ENCODE measurements at regions not wholly inside any gene's neighbourhood (a gene's known extent, or its start where the extent isn't known, plus 50 kb on each side); places are given as distances from the start of the nearest gene placed in this dataset.
"Not testable (repeated sequence)": the region's sequence is repeated elsewhere in the genome, so short reads cannot be mapped to it uniquely, and the experiment has no call there.

DNA sequence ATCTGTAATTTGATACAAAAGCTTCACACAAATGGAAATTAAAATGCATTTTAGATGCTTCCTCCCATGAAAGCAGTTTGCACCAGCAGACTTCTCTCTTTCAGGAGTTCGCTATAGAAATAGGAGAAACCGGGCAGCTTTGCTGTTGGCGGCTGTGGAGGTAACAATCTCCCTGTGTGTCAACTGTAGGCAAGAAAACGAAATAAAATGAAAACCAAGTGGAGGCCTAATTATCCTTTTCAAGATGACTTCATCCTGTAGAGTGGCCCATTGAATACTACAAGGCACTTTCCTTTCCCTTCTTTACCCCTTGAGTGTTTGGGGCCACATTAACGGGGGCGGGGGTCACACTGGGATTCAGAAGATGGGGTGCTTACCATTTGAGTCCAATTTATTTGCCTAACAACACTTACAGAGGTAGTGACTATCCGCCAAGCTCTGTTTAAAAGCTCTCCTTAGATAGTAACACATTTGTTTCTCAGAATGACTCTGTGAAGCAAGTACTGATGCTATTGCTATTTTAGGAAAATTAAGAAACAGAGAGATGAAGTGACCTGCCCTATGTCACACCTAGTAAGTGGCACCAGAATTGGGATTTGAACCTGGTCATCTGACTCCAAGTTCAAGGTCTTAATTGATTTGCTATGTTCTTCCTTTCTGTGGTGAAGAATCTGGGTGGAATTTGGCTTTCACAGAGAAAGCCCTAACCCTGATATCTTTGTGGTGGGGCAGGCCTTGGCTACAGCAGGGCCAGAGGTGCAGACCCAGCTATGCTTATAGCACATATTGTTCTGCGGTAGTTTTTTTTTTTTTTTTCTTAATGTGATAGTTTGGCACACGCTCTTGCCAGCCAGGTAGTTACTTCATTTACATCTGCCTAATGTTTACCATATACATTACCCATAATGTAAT lies 125.5 kb upstream of the MPHOSPH6 start:
- no peak for DNase-seq

DNA sequence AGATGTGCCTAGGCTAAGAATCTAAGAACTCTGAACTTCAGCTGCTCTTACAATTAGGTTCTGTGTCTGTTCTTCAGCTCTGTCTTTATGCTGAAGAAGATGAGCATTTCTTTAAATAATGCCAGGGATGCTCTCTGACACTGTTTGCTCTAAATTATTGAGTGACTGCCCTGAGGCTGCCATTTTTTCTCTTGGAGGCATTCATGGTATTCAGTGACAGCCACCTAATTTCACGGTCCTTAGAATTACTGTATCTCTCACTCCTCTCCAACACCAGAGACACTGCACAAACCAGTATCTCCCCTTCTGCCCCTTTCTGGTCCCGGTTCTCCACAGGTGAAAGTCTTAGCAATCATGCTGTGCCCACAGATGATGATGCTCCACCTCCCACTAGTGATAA lies 123.6 kb upstream of the MPHOSPH6 start:
- no peak for DNase-seq

DNA sequence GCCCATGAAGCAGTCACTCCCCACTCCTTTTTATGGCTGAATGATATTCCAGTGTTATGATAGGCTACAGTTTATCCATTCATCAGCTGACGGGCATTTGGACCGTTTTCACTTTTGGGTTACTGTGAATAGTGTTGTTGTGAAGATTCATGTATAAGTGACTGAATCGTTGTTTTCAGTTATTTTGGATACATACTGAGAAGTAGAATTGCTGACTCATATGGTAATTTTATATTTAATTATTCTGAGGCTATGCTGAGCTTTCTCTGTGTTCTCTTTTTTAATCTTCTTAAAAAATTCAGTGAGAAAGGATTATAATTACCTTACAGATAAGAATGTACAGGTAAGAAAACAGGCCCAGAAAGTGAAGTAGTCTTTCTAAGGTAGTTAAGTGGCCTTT lies 117.9 kb upstream of the MPHOSPH6 start:
- no peak for DNase-seq

DNA sequence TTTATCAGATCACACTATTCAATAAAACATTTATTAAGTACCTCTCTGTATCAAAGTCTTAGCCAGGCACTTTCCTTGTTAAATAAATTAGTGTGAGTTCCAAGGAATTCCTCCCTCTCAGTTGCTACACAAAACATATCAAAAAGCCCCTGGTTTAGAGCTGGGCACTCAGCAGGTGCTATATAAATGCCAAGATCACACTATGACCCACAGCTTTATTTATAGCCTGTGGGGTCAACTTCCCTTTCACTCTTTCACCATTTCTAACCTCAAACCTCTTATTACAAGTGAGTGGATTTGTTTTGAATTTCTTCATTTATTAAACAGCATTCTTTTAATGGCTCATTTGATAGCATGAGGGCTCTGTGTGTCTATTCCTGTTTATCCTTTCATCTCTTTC lies 112.6 kb upstream of the MPHOSPH6 start:
- DNase-seq: no peak

DNA sequence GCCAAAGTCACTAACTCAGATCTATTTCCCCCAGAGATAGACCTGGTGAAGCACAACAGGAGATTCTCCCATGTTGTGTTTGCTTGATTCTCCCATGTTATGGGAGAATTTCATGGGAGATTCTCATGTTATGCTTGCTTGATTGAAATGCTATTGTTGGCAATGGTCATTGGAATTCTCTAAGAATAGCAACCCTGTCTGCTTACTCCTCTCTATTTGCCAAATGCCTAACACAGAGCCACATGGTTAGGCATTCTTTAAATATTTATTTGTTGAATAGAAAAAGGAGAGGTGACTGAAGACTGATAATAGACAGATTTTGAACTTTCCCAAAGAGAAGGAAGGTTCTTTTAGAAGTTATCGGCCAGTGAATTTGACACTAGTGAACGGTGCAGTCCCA lies 111.5 kb upstream of the MPHOSPH6 start:
- DNase-seq: no peak

DNA sequence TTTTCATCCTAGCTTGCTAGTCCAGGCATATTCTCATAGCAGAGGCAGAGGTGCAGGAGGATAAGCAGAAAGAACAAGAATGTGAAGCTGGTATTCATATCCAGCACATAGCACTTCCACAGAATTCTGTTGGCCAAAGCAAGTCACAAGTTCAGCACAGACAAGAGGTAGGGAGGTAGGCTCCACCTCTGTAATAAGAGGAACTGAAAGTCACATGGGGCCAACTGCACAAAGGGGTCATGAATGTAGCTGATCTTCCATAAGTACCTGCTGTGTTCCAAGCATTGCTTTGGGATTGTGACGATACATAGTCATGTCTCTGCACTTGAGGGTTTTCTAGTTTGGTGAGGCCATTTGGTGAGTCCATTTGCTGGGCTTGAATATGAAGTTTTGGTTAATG lies 110.8 kb upstream of the MPHOSPH6 start:
- DNase-seq: no peak

DNA sequence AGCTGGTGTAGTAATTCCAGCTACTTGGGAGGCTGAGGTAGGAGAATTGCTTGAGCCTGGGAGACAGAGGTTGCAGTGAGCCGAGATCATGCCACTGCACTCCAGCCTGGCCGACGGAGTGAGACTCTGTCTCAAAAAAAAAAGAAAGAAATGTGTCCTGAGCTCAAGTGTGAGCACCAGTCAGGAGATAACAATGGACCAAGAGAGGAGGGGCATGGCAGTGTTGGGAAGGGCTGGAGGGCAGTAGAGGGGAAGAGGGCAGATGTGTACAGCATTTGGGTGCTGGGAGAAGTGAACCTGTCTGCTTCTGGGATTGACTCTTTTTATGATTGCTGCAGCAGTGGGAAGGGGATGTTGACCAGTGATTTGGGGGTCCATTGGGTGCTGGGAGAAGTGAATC lies 105.3 kb upstream of the MPHOSPH6 start:
- not testable (repeated sequence) for DNase-seq

DNA sequence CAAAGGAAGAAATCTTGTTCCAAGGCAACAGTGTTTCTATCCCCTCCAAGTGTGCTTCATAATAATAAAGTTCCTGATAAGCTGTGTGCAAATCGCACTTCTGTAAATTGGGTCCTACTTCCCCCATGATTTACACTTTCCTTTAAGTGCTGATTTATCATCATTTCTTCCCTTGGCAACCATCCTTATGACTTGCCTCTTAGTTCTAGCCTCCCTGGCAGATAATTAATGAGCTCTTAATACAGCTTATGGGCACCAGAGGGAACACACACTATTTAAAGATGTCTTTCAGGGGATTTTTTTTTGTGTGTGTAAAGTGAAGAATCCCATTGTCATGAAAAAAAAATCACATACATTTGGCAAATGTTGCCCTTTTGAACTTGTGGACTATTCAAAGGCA lies 101.6 kb upstream of the MPHOSPH6 start:
- no peak for DNase-seq

DNA sequence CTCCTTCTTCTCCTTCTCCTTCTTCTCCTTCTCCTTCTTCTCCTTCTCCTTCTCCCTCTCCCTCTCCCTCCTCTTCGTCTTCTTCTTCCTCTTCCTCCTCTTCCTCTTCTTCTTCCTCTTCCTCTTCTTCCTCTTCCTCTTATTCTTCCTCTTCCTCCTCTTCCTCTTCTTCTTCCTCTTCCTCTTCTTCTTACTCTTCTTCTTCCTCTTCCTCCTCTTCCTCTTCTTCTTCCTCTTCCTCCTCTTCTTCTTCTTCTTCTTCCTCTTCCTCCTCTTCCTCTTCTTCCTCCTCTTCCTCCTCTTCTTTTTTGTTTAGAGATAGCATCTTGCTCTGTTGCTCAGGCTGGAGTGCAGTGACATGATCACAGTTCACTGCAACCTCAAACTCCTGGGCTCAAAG lies 97.7 kb upstream of the MPHOSPH6 start:
- DNase-seq: not testable (repeated sequence)

DNA sequence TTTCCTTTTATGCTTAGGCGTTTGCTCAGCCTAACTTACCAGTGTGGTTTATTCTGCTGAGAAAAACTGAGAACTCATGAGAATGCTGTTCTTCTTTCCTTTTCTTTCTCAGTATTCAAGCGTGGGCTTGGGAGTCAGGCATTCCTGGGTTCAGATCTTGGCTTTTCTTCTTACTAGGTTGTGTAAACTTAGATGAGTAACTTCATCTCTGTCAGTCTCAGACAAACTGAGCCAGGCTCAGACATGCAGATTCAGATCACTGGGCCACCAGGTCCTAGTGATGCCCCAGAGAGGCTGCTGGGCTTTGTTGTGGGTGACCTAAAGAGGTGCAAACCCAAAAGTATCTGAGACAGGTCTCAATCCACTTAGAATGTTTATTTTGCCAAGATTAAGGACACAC lies 95.8 kb upstream of the MPHOSPH6 start:
- no peak for DNase-seq

DNA sequence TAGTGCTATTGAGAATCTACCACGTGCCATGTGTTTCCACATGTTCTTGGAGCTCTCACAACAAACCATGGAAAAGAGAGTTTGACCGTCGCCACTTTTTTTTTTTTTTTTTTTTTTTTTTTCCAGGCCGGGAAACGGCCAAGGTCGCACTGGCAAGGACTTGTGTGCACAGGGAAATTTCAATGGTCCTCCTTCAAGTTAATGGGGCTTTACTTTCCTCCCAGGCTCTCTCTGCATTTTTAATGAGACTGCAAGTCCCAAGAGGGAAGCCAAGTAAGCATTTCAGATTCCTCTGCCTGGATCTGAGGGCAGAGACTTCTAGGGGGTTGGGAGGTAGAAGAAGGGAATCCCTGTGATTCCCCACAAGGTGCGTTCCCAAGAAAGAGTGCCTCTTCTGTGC lies 94.7 kb upstream of the MPHOSPH6 start:
- DNase-seq: no peak

DNA sequence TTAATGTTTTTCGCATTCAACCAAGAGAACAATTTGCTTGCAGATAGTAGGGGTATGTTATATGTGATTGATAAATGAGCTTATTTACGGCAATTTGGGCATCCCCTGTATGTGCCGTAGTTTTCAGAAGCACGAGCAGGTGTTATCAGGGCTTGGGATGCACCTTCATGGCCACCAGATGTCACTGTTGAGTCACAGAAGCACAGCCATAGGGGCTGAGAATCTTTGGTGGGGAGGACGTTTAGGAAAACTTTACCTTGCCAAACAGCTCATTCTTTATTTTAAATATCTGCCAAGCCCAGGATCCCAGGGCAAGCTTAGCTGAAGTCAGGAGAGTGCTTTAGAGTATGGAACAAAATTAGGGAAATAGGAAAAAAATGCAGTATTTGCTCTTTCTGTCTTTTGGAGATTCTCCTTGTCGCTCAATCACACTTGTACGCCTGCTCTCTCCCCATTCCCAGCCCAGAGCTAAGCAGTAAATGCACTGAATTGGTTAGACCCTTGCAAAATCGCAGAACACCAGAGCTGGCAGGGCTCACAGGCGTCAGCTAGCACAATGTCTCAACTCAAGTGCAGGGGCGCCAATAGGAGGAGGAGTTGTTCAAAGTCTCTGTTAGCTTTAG lies 93.6 kb upstream of the MPHOSPH6 start:
- peak; percentile 22 for DNase-seq

DNA sequence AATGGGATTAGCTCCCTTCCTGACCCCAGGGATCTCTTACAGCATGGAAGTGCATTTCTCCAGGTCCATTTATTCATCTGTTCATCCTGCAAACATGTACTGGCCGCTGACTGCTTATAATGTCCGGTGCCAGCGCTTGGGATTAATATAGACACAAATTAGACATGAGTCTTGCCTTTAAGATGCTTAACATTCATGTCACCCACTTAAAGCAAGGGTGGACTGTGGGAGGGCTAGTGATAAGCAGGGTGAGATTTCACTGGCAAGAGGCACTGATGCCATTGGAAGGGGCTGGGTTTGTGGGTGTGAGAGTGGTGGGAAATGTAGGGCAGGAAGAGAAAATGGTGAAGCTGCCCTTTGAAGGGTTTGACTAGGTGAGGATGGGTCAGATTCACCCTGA lies 92.2 kb upstream of the MPHOSPH6 start:
- no peak for DNase-seq

DNA sequence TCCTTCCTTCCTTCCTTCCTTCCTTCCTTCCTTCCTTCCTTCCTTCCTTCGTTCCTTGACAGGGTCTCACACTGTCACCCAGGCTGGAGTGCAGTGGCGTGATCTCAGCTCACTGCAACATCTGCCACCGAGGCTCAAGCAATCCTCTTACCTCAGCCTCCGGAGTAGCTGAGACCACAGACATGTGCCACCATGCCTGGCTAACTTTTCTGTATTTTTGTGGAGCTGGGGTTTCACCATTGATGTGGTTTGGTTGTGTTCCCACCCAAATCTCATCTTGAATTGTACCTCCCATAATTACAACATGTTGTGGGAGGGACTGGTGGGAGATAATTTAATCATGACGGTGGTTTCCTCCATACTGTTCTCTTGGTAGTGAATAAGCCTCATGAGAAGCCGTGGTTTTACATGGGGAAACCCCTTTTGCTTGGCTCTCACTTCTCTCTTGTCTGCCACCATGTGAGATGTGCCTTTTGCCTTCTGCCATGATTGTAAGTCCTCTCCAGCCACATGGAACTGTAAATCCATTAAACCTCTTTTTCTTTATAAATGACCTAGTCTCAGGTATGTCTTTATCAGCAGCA lies 90.3 kb upstream of the MPHOSPH6 start:
- no peak for DNase-seq

DNA sequence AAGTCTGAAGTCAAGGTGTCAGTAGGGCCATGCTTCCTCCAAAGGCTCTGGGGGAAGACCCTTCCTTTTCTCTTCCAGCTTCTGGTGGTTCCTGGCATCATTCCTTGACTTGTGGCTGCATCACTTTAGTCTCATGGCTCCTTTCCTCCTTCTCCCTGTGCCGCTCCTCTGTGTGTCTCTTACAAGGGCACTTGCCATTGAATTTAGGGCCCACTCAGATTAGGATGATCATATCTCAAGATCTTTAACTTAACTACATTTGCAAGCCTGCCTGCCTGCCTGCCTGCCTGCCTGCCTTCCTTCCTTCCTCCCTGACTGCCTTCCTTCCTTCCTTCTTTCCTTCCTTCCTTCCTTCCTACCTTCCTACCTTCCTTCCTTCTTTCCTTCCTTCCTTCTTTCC lies 89.7 kb upstream of the MPHOSPH6 start:
- DNase-seq: no peak

DNA sequence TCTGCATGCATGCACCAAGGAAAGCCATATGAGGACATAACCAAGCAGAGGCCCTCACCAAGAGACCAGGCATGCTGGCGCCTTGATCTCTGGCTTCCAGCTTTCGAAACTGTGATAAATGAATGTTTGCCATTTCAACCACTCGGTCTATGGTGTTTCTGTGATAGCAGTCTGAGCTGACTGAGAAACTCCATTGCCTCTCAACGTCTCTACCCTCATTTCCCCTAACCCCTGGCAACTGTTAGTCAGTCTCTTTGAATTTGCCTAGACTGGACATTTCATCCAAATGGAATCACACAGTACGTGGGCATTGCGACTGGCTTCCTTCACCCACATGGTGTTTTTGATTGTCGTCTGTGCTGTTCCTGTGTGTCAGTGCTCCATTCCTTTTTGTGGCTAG lies 88.0 kb upstream of the MPHOSPH6 start:
- no peak for DNase-seq

DNA sequence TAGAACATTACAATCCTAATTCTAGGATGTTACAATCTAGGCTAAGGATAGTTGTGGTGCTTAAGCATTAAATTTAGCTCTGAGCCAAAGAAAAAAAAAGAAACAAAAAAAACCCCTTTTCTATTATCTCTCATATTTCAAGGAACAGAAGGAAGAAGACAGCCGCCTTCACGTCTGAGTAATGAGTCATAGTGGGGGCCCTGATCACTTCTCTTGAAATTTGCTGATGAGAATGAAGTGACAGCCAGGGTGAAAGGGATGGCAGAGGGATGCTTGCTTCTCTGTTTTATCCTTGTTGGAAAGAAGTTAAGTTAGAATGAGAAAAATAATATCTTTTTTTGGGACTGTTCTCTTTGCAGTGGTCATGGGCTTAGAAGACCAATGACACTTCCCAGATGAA lies 82.6 kb upstream of the MPHOSPH6 start:
- DNase-seq: no peak

DNA sequence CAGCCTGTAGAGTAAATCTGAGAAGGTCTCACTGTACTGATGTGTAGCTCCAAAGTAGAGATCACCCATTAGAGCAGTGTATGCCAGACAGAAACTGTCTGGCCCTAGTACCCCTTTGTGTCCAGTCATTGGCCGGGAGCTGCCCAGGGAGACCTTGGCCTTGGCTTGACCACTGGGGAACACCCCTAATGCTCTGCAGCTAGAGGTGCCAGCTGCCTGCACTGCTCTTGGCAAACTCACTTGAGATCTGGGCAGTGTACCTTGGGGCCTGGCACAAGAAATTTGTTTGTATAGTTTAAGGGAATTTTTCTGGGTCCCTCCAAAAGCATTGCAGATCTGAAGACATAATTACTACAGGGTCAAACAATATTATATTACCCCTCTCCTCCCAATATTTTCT lies 78.7 kb upstream of the MPHOSPH6 start:
- DNase-seq: no peak

DNA sequence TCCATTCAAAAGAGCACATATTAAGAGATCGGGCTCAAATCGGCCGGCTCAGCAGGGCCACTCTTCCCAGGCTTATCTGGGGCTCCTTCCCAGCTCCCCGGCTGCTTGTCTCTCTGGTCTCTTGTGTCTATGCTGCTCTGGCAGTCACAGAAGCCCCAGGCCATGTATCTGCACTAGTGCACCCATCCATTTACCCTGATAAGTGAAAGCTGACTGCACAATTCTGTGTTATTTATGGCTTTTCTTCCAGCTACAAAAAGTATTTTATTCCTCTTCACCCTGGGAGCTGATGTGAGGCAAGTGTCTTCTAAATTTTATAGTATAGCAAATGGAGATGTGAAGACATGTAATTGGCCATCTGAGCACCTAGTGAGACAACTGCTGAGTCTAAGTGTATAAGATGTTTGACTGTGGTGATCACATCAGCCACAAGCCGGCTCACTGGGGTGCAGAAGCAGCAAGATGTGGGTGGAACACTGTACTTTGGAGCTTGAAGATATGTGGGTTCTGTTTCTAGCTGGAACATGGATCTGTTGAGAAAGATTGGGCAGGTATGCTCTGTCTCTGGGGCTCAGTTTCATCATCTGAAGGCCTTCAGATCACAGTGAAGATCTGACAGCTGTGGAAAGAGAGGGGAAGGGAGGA lies 78.1 kb upstream of the MPHOSPH6 start:
- no peak for DNase-seq

DNA sequence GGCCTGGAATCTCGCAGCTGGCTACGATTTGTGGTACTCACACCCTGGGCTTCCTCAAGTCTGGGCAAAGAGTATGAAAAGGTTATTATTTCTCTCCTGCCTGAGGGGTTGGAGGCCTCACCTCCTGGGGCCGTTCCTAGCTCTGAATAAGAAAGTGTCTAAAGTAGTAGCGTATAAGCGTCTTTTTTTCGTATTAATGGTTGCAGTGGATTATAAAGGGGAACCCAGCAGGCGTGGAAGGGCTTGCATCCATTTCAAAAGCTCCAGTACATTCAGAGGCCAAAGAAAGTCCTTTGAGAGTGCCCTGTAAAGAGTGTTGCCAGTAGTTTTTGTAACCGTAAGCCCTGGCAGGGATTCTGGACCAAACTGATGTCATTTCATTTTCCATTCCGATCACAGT lies 72.2 kb upstream of the MPHOSPH6 start:
- no peak for DNase-seq

DNA sequence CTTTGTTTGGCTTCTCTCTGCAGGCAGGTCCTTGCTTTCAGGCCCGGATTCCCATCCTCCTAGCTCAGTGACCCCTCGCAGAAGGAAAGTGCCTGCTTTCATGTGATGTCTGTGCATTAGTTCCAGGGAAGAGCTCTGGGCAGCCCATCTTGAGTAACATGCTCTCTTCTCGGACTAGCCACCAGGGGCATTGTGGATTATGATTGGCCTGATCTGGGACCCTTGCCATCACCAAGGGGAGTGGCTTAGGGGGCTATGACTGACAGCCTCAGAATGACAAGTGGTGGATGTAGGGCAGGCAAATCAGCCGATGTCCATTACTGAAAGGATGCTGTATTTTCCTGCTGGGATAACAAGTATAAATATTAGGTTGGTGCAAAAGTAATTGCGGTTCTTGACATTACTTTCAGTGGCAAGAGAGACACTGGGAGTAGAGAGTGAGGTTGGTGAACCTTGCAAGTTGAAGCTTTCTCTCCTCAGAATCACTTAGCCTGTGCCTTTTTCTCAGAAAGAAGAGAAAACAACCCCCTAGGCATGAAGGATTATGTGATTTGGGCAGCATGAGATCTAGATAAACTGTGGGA lies 71.5 kb upstream of the MPHOSPH6 start:
- no peak for DNase-seq

DNA sequence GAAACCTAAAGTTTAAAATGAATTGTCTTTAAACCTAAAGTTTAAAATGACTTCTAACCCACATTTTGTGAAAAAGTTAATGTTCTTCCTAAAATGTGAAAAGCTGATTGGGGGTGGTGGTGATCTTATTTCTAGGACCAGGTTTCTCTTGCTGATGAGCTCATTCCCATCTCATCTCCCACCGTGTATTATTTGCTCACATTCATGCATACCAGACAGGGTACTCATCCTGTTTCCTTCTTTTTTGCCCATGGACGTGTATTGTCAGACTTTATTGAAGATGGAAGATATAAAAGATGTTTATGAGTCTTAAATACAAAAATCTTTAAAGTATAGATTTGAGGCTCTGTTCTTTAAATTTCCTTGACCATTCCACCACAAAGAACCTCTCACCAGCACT lies 70.1 kb upstream of the MPHOSPH6 start:
- DNase-seq: no peak

DNA sequence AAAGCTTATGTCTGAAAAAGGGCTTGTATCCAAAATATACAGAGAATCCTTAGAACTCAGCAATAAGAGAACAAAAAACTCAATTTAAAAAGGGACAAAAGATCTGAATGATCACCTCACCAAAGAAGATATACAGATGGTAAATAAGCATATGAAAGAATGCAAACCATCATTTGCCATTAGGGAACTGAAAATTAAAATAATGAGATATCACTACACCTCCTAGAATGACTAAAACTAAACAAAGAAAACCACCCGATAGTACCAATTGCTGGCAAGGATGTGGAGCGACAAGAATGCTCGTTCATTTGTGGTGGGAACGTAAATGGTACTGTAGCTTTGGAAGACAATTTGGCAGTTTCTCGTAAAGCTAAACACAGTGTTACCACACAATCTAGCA lies 66.9 kb upstream of the MPHOSPH6 start:
- DNase-seq: no peak

Data from activated CD4-positive, alpha-beta T cell treated with anti-CD3 and anti-CD28 coated beads for 1 hour (primary cell).